ENCODE measurements at regions not wholly inside any gene's neighbourhood (a gene's known extent, or its start where the extent isn't known, plus 50 kb on each side); places are given as distances from the start of the nearest gene placed in this dataset.
"Not testable (repeated sequence)": the region's sequence is repeated elsewhere in the genome, so short reads cannot be mapped to it uniquely, and the experiment has no call there.

DNA sequence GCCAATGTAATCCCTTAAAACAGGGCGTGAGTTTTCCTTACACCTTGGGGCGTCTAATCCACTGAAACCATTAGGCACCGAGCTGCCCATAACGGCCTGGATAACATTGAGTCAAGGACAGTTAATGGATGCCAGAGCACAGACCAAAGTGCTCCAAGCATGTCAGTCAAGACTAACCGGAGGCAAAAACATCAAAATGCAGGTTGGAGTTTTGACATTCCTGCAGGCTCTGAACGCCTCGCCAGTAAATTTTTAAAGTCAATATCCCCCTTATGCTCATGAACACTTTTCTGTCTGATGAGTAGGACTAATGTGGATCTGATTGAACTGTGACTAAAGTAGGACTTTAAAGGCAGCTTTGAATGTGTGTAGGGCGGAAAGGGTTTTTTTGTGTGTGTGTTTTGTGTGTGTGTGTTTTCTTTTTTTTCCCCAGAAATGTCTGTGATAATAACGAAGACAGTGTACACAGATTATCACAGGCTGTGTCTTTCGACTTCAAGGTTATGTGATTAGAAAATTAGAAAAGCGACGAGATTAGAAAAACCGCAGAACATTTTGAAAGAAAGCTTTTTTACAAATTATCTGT lies 194.2 kb upstream of the PROX1 start:
- Histone ChIP-seq H2AFZ (ENCODE audit: low read depth) (no peak overlapping the region), H3K9ac (no peak overlapping the region), H3K4me1 (ENCODE audit: low read depth, poor library complexity, severe bottlenecking) (no peaks in the 10 kb centered on the region), H3K4me2 (no peak overlapping the region), H3K27ac (no peak overlapping the region), H3K36me3 (ENCODE audit: insufficient read depth) (no peaks in the 10 kb centered on the region), H4K20me1 (ENCODE audit: insufficient read depth) (no peaks in the 10 kb centered on the region), H3K27me3 (ENCODE audit: insufficient read depth, low read depth) (no peaks in the 10 kb centered on the region), H3K4me3 (IDR thresholded peaks at IDR 0.05; ENCODE audit: insufficient read depth, low read depth, low read length) (no peak overlapping the region), H3K79me2 (ENCODE audit: insufficient read depth, low read depth) (no peaks in the 10 kb centered on the region)
- TF ChIP-seq, protein P1, sequence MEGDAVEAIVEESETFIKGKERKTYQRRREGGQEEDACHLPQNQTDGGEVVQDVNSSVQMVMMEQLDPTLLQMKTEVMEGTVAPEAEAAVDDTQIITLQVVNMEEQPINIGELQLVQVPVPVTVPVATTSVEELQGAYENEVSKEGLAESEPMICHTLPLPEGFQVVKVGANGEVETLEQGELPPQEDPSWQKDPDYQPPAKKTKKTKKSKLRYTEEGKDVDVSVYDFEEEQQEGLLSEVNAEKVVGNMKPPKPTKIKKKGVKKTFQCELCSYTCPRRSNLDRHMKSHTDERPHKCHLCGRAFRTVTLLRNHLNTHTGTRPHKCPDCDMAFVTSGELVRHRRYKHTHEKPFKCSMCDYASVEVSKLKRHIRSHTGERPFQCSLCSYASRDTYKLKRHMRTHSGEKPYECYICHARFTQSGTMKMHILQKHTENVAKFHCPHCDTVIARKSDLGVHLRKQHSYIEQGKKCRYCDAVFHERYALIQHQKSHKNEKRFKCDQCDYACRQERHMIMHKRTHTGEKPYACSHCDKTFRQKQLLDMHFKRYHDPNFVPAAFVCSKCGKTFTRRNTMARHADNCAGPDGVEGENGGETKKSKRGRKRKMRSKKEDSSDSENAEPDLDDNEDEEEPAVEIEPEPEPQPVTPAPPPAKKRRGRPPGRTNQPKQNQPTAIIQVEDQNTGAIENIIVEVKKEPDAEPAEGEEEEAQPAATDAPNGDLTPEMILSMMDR (conservative IDR thresholded peaks at IDR 0.05; ENCODE audit: low read depth, low read length), result no peak

DNA sequence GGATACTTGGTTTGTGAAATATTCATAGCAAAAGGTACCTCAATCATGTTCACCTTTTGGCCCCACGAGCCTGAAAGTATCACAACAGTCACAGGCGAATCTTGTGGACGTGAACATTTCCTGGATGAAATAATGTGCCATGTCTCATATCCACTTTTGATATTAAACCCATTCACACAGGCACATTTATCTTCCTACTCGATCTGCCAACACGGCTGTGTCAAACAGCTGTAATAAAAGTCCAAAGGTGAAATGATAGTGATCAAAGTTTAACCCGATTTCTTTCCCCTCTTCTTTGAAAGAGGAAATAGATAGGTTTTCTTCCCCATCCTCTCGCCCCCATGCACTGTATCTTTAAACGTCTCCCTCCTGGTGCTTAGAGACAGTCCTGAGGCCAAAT lies 191.2 kb upstream of the PROX1 start:
- H3K36me3 ChIP-seq (ENCODE audit: insufficient read depth), result no peaks in the 10 kb centered on the region
- TF ChIP-seq, protein P1 (conservative IDR thresholded peaks at IDR 0.05; ENCODE audit: low read depth, low read length), result no peak
- H4K20me1 ChIP-seq (ENCODE audit: insufficient read depth), result no peaks in the 10 kb centered on the region
- H3K27ac ChIP-seq, result no peak overlapping the region
- no peaks in the 10 kb centered on the region for H3K4me1 ChIP-seq (ENCODE audit: low read depth, poor library complexity, severe bottlenecking)
- no peaks in the 10 kb centered on the region for H3K27me3 ChIP-seq (ENCODE audit: insufficient read depth, low read depth)
- no peaks in the 10 kb centered on the region for H3K79me2 ChIP-seq (ENCODE audit: insufficient read depth, low read depth)
- no peak overlapping the region for H3K4me2 ChIP-seq
- no peak overlapping the region for H2AFZ ChIP-seq (ENCODE audit: low read depth)
- H3K4me3 ChIP-seq (IDR thresholded peaks at IDR 0.05; ENCODE audit: insufficient read depth, low read depth, low read length), result no peak overlapping the region
- no peak overlapping the region for H3K9ac ChIP-seq

DNA sequence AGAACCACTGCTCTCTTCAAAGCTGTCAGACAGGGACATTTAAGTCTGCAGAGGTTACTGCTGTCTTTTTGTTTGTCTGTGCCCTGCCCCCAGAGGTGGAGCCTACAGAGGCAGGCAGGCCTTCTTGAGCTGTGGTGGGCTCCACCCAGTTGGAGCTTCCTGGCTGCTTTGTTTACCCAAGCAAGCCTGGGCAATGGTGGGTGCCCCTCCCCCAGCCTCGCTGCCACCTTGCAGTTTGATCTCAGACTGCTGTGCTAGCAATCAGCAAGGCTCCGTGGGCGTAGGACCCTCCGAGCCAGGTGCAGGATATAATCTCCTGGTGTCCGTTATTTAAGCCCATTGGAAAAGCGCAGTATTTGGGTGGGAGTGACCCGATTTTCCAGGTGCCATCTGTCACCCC lies 179.5 kb upstream of the PROX1 start:
- not testable (repeated sequence) for H3K9ac ChIP-seq; H4K20me1 ChIP-seq (ENCODE audit: insufficient read depth); H3K36me3 ChIP-seq (ENCODE audit: insufficient read depth); H3K79me2 ChIP-seq (ENCODE audit: insufficient read depth, low read depth); H3K27ac ChIP-seq; H3K4me2 ChIP-seq; H3K4me3 ChIP-seq (IDR thresholded peaks at IDR 0.05; ENCODE audit: insufficient read depth, low read depth, low read length); H3K27me3 ChIP-seq (ENCODE audit: insufficient read depth, low read depth); H3K4me1 ChIP-seq (ENCODE audit: low read depth, poor library complexity, severe bottlenecking); H2AFZ ChIP-seq (ENCODE audit: low read depth)

DNA sequence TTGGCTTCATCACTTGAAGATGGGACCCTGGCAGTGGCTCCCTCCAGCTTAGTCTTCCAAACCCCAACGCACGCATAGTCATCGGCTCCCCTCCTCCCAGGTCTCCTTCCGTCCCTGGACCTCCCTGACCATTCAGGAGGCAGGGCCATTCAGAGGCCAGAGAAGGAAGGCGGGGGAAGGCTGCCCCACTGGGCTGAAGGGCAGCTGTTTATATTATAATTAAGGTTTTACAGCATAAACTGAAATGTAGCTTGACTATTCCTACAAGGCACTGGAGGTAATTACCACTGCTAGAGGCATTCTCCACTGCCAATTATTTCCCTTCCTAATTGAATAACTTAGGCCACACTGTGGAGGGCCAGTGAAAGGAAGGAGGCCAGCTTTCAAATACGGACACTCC lies 170.6 kb upstream of the PROX1 start:
- H4K20me1 ChIP-seq (ENCODE audit: insufficient read depth), result no peaks in the 10 kb centered on the region
- no peaks in the 10 kb centered on the region for H3K27me3 ChIP-seq (ENCODE audit: insufficient read depth, low read depth)
- H3K27ac ChIP-seq, result no peak overlapping the region
- no peak overlapping the region for H2AFZ ChIP-seq (ENCODE audit: low read depth)
- TF ChIP-seq, protein P1 (conservative IDR thresholded peaks at IDR 0.05; ENCODE audit: low read depth, low read length), result no peak
- no peak overlapping the region for H3K4me2 ChIP-seq
- no peak overlapping the region for H3K9ac ChIP-seq
- no peaks in the 10 kb centered on the region for H3K36me3 ChIP-seq (ENCODE audit: insufficient read depth)
- H3K4me1 ChIP-seq (ENCODE audit: low read depth, poor library complexity, severe bottlenecking), result no peaks in the 10 kb centered on the region
- H3K79me2 ChIP-seq (ENCODE audit: insufficient read depth, low read depth), result no peaks in the 10 kb centered on the region
- no peak overlapping the region for H3K4me3 ChIP-seq (IDR thresholded peaks at IDR 0.05; ENCODE audit: insufficient read depth, low read depth, low read length)

DNA sequence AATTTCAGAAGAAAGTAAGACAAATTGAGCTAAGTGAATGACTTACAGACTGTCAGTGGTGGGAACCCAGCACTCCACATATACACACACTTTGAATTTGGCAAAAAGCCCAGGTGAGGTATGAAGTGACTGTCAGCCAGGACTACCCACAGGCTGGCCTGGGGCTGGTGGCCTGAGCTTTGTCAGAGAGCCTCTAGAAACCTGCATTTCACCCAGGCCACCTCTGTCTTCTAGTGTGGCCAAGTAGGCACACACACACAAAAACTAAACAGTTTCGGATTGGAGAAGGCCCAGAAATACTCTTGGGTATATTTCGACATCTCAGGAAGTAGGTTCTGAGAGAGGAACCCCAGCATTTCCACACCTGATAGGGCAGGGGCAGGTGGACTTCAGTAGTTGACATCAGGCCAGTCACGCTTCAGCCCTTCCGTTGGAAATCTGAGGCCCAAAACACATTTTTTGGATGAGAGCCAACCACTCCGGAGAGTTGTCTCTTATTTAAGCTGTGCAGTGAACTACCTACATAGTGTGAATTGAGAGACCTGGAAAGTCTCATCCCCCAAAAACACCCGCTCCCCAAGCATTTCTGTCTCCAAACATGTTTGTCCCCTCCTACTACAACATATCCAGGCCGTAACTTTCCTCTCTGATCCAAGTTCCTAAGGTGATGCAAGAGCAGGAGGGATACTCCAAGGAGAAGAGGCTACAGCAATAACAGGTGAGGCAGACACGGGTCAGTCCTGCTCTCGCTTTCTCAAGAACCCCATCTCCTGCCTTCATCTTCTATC lies 167.2 kb upstream of the PROX1 start:
- no peak overlapping the region for H3K4me2 ChIP-seq
- H3K27me3 ChIP-seq (ENCODE audit: insufficient read depth, low read depth), result no peaks in the 10 kb centered on the region
- no peaks in the 10 kb centered on the region for H3K4me1 ChIP-seq (ENCODE audit: low read depth, poor library complexity, severe bottlenecking)
- H3K36me3 ChIP-seq (ENCODE audit: insufficient read depth), result no peaks in the 10 kb centered on the region
- no peak overlapping the region for H3K9ac ChIP-seq
- no peaks in the 10 kb centered on the region for H4K20me1 ChIP-seq (ENCODE audit: insufficient read depth)
- H3K79me2 ChIP-seq (ENCODE audit: insufficient read depth, low read depth), result no peaks in the 10 kb centered on the region
- TF ChIP-seq, protein P1 (conservative IDR thresholded peaks at IDR 0.05; ENCODE audit: low read depth, low read length), result no peak
- no peak overlapping the region for H2AFZ ChIP-seq (ENCODE audit: low read depth)
- H3K27ac ChIP-seq, result no peak overlapping the region
- H3K4me3 ChIP-seq (IDR thresholded peaks at IDR 0.05; ENCODE audit: insufficient read depth, low read depth, low read length), result no peak overlapping the region

Data from KMS-11 (cell line).